OCI-LY7 (cell line): ENCODE measurements at regions not wholly inside any gene's neighbourhood (a gene's known extent, or its start where the extent isn't known, plus 50 kb on each side); places are given as distances from the start of the nearest gene placed in this dataset.

Experiments used
- BruUV-seq: library from RNA; stranded (reverse); fragments of 400-500 nt; replicated peaks from 2 replicates; lab custom pipeline; 2021; lab: Mats Ljungman, UMichigan
- CTCF ChIA-PET: fragments of 300-600 bp; sonication (Branson Sonifier 250); formaldehyde crosslinking; loops from one replicate; lab custom pipeline; 2022; ENCODE audit warnings: antibody characterized with exemption; ENCODE audit not compliant: unreplicated experiment; lab: Charles Lee
- POLR2A ChIA-PET: fragments of 300-600 bp; sonication (Branson Sonifier 250); formaldehyde crosslinking; loops from one replicate; lab custom pipeline; 2022; ENCODE audit warnings: antibody characterized with exemption; lab: Charles Lee
- DNase-seq: peaks from one replicate; pipeline ENCODE4 v3.0.0-alpha.2; 2015; ENCODE audit warnings: low spot score
- H2AFZ ChIP-seq: fragments of 200-600 bp; sonication (generic), shearing (Covaris generic); 2 replicates; pipeline ENCODE4 v1.6.1; 2014; ENCODE audit warnings: mild to moderate bottlenecking, antibody characterized with exemption, low read length, moderate library complexity
- H3K27ac ChIP-seq: fragments of 200-600 bp; sonication (generic); 2 replicates; pipeline ENCODE4 v1.5.1; 2014; ENCODE audit warnings: mixed run types, low read depth, mild to moderate bottlenecking, moderate library complexity, low read length, inconsistent platforms; ENCODE audit not compliant: poor library complexity, severe bottlenecking
- H3K36me3 ChIP-seq: fragments of 200-600 bp; sonication (generic); 2 replicates; pipeline ENCODE4 v1.6.1; 2014; ENCODE audit warnings: mild to moderate bottlenecking, antibody characterized with exemption, low read length, moderate library complexity, mixed read lengths; ENCODE audit not compliant: insufficient read depth
- H3K4me1 ChIP-seq: fragments of 200-600 bp; sonication (generic); 2 replicates; pipeline ENCODE4 v1.5.1; 2014; ENCODE audit warnings: mild to moderate bottlenecking, low read length; ENCODE audit not compliant: insufficient read depth, poor library complexity, severe bottlenecking
- H3K4me2 ChIP-seq: fragments of 200-600 bp; sonication (generic); 2 replicates; pipeline ENCODE4 v1.6.1; 2014; ENCODE audit warnings: mild to moderate bottlenecking, low read length
- H3K4me3 ChIP-seq: fragments of 200-600 bp; sonication (generic); 2 replicates; pipeline ENCODE4 v1.5.1; 2014; ENCODE audit warnings: mild to moderate bottlenecking, low read depth, low read length; ENCODE audit not compliant: poor library complexity, severe bottlenecking
- H3K79me2 ChIP-seq: fragments of 200-600 bp; sonication (generic); 2 replicates; pipeline ENCODE4 v1.6.1; 2016; ENCODE audit warnings: low read depth, mild to moderate bottlenecking, low read length, moderate library complexity, mixed read lengths; ENCODE audit not compliant: insufficient read depth
- H3K9me2 ChIP-seq: fragments of 200-600 bp; sonication (generic); 2 replicates; pipeline ENCODE4 v1.6.1; 2016; ENCODE audit warnings: mild to moderate bottlenecking, low read length, mixed read lengths; ENCODE audit not compliant: insufficient read depth
- H3K9me3 ChIP-seq: fragments of 200-600 bp; sonication (generic); 2 replicates; pipeline ENCODE4 v1.6.1; 2014; ENCODE audit warnings: mild to moderate bottlenecking, mixed run types, low read length, mixed read lengths
- H4K20me1 ChIP-seq: fragments of 200-600 bp; sonication (generic); 2 replicates; pipeline ENCODE4 v1.6.1; 2014; ENCODE audit warnings: mild to moderate bottlenecking, antibody characterized with exemption, low read length, moderate library complexity, mixed read lengths; ENCODE audit not compliant: insufficient read depth
- EZH2phosphoT487 ChIP-seq: fragments of 200-600 bp; sonication (generic); IDR thresholded peaks from 2 replicates; pipeline ENCODE4 v1.6.1; 2018; ENCODE audit warnings: low read depth, borderline replicate concordance, mild to moderate bottlenecking, mixed run types, antibody characterized with exemption, low read length, moderate library complexity, mixed read lengths
- intact Hi-C: fragments of 100-400 bp; cut with micrococcal nuclease; formaldehyde crosslinking; loops from one replicate; pipeline ENCODE4 v1.10.0; 2022; ENCODE audit not compliant: unreplicated experiment
- TF ChIP-seq, protein P1 (sequence below): fragments of 200-600 bp; sonication (generic); conservative IDR thresholded peaks from 2 replicates; pipeline ENCODE4 v1.5.1; 2014; ENCODE audit warnings: mild to moderate bottlenecking, antibody characterized with exemption, low read length, moderate library complexity, mixed read lengths

DNA sequence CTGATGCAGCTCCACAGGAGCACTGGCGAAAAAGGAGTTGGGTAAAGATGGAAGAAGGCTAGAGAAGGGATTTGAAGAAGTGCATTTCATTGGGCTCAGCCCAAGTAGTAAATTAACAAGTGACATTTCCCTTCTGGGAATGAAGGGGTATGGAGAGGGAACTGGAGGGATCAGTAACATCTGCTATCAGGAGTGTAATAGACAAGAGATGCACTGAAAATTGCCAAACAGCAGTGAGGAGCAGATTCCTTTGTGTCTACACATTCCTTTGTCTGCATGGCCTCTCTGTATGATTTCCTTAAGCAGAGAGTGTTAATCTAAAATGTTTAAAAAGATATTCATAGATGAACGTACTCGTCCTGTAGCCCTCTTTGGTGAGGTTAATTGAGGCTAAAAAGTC lies 148.2 kb upstream of the FERD3L start:
- H3K79me2 ChIP-seq, result no peaks in the 10 kb centered on the region
- H3K36me3 ChIP-seq, result no peaks in the 10 kb centered on the region
- H3K9me2 ChIP-seq, result no peaks in the 10 kb centered on the region
- intact Hi-C loops, result no loop called here
- no peak overlapping the region for H3K4me3 ChIP-seq
- H4K20me1 ChIP-seq, result no peaks in the 10 kb centered on the region
- H3K4me1 ChIP-seq, result no peaks in the 10 kb centered on the region
- TF ChIP-seq EZH2phosphoT487, result no peak
- TF ChIP-seq, protein P1, sequence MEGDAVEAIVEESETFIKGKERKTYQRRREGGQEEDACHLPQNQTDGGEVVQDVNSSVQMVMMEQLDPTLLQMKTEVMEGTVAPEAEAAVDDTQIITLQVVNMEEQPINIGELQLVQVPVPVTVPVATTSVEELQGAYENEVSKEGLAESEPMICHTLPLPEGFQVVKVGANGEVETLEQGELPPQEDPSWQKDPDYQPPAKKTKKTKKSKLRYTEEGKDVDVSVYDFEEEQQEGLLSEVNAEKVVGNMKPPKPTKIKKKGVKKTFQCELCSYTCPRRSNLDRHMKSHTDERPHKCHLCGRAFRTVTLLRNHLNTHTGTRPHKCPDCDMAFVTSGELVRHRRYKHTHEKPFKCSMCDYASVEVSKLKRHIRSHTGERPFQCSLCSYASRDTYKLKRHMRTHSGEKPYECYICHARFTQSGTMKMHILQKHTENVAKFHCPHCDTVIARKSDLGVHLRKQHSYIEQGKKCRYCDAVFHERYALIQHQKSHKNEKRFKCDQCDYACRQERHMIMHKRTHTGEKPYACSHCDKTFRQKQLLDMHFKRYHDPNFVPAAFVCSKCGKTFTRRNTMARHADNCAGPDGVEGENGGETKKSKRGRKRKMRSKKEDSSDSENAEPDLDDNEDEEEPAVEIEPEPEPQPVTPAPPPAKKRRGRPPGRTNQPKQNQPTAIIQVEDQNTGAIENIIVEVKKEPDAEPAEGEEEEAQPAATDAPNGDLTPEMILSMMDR, result no peak
- BruUV-seq, result no TSS peak
- CTCF ChIA-PET, result no interaction called here
- no peak overlapping the region for H2AFZ ChIP-seq
- POLR2A ChIA-PET, result interaction anchor here (0.5 to 1.0 kb wide), 3 partner anchors 15 to 65 kb away, joined by 3 to 5 read pairs (median 3); no protein-coding TSS in a partner anchor
- H3K9me3 ChIP-seq, result no peaks in the 10 kb centered on the region
- no peak overlapping the region for H3K4me2 ChIP-seq
- H3K27ac ChIP-seq, result no peak overlapping the region
- no peak for DNase-seq

DNA sequence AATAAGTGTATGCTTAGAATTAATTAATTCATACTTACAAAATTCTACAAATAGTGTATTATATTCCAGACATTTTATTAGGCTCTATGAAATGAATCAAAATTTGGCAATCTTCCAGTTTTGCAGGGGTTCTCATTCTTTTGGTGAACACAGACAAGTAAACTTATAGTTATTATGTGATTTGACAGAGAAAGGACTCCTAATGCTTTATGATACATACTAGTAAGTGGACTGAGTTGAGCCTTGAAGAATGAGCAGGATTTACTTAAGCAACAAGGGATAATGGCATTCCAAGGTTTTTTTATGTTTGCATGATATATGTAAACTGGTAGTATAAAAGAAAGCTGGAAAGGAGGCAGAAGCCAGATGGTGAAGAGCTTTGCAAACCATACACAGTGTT lies 145.7 kb upstream of the FERD3L start:
- Histone ChIP-seq H3K4me3 (no peak overlapping the region), H4K20me1 (no peaks in the 10 kb centered on the region), H3K79me2 (no peaks in the 10 kb centered on the region), H3K4me1 (no peaks in the 10 kb centered on the region), H3K36me3 (no peaks in the 10 kb centered on the region), H3K27ac (no peak overlapping the region), H3K9me3 (no peaks in the 10 kb centered on the region), H3K9me2 (no peaks in the 10 kb centered on the region), H3K4me2 (no peak overlapping the region), H2AFZ (no peak overlapping the region)
- ChIA-PET CTCF (no interaction called here), POLR2A (interaction anchor here (0.8 kb wide), 1 partner anchor 21 kb away, joined by 3 read pairs; no protein-coding TSS in a partner anchor)
- TF ChIP-seq, protein P1, result no peak
- no peak for TF ChIP-seq EZH2phosphoT487
- no peak for DNase-seq
- intact Hi-C loops, result no loop called here
- BruUV-seq, result no TSS peak

DNA sequence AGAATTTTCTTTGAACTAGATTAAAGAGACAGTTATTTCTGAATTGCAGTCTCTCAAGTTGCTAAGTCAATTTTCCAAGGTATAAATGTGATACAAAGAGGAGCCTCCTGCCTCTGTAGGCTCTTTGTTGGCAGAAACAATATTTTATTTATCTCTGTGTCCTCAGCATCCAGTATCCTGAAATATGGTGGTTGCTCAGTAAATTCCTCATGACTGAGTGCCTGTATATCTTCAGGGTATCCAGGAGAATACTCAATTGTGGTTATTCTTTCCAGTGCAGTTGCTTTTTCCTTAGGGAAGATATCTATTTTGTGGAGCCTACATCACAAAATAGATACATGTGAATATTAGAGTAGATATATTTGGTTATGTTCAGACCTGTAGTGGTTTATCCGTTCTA lies 144.8 kb upstream of the FERD3L start:
- no peak for DNase-seq
- no peaks in the 10 kb centered on the region for H3K9me3 ChIP-seq
- POLR2A ChIA-PET, result no interaction called here
- H4K20me1 ChIP-seq, result no peaks in the 10 kb centered on the region
- no TSS peak for BruUV-seq
- no peak overlapping the region for H3K4me2 ChIP-seq
- CTCF ChIA-PET, result no interaction called here
- H3K36me3 ChIP-seq, result no peaks in the 10 kb centered on the region
- no peaks in the 10 kb centered on the region for H3K9me2 ChIP-seq
- TF ChIP-seq EZH2phosphoT487, result no peak
- TF ChIP-seq, protein P1, result no peak
- intact Hi-C loops, result no loop called here
- H3K79me2 ChIP-seq, result no peaks in the 10 kb centered on the region
- H3K4me3 ChIP-seq, result no peak overlapping the region
- no peak overlapping the region for H2AFZ ChIP-seq
- no peak overlapping the region for H3K27ac ChIP-seq
- H3K4me1 ChIP-seq, result no peaks in the 10 kb centered on the region
